ENCODE measurements at regions not wholly inside any gene's neighbourhood (a gene's known extent, or its start where the extent isn't known, plus 50 kb on each side); places are given as distances from the start of the nearest gene placed in this dataset.

DNA sequence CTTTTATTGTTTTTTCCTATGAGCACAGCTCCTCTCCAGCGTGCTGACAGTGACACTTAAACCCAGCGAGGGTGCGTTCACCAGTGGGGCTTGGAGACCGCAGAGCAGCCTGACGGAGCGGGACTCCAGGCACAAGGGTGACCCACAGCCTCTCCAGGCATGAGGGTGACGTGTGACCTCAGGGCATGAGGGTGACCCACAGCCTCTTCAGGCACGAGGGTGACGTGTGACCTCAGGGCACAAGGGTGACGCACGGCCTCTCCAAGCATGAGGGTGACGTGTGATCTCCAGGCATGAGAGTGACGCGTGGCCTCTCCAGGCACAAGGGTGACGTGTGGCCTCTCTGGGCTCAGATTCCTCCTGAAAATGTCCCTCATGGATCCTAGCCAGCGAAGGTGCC is 164.3 kb upstream of the TCERG1L start:
- Histone ChIP-seq H3K9me3 (no peaks in the 10 kb centered on the region), H3K27ac (no peak overlapping the region), H3K4me3 (no peak overlapping the region), H3K4me1 (no peaks in the 10 kb centered on the region), H3K4me2 (no peak overlapping the region)
- ChIA-PET POLR2A (no interaction called here), CTCF (no interaction called here)
- WGBS (ENCODE audit: missing lambda C conversion rate), result 48% methylated on average over 8 of the region's 16 CpGs
- ATAC-seq (no peak), FAIRE-seq (no peak), DNase-seq (ENCODE audit: low read depth in 1 of 2, low spot score in 1 of 2) (no peak)
- TF ChIP-seq CBX2 (IDR thresholded peaks at IDR 0.05; ENCODE audit: borderline replicate concordance, low read depth), result no peak
- no peak for TF ChIP-seq BHLHE40 (IDR thresholded peaks at IDR 0.05; ENCODE audit: low read depth, low read length)
- TF ChIP-seq, protein P1, sequence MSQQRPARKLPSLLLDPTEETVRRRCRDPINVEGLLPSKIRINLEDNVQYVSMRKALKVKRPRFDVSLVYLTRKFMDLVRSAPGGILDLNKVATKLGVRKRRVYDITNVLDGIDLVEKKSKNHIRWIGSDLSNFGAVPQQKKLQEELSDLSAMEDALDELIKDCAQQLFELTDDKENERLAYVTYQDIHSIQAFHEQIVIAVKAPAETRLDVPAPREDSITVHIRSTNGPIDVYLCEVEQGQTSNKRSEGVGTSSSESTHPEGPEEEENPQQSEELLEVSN (IDR thresholded peaks at IDR 0.05; ENCODE audit: borderline replicate concordance, low read depth), result no peak
- no peak for TF ChIP-seq KDM1A (IDR thresholded peaks at IDR 0.05; ENCODE audit: low read depth)
- no peak for TF ChIP-seq FOXS1 (CRISPR knock-in tag; IDR thresholded peaks at IDR 0.05)
- no peak for TF ChIP-seq PHF8 (IDR thresholded peaks at IDR 0.05; ENCODE audit: borderline replicate concordance, low read depth)
- no peak for TF ChIP-seq RNF2 (IDR thresholded peaks at IDR 0.05; ENCODE audit: borderline replicate concordance, low read depth)
- TF ChIP-seq MYC (IDR thresholded peaks at IDR 0.05; ENCODE audit: borderline replicate concordance, low read length), result no peak
- TF ChIP-seq NFE2L2 (conservative IDR thresholded peaks at IDR 0.05; ENCODE audit: low read length), result no peak
- no peak for TF ChIP-seq TFCP2L1 (CRISPR knock-in tag; IDR thresholded peaks at IDR 0.05)
- no peak for TF ChIP-seq RARB (CRISPR knock-in tag; IDR thresholded peaks at IDR 0.05)
- no peak for TF ChIP-seq JUN (IDR thresholded peaks at IDR 0.05)
- TF ChIP-seq EHMT2 (IDR thresholded peaks at IDR 0.05; ENCODE audit: low read depth), result no peak

DNA sequence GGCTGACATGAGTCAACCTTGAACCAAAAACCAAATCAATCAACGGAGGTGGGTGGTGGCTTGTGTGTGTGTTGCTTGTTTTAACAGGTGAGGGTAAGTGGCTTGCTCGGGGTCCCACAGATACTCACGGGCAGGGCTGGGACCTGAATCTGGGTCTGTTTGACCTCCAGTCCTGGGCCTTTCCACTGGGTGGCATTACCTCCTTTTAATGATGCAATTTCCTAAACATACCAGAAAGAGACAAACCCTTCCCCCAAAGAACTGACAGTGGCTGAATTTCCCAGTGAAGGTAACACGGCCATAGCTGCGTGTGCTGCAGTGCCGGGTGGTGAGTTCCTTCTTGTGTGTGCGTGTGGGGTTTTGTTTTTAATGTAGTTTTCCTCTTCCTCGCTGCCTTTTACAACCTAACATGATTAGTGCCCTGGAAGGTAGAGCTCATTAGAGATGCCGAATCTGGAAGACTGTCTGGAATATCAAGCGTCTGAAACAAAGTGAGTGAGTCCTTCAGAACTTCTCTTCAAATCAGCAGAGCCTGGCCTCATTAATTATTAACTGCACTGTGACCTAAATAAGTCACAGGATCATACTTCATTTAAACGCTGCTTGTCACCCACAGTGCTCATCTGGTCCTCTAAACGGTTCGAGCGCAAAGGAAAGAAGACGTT is 166.1 kb upstream of the TCERG1L start:
- DNase-seq (ENCODE audit: low read depth in 1 of 2, low spot score in 1 of 2), result peak in 1 of 2 experiments; percentile 6
- WGBS (ENCODE audit: missing lambda C conversion rate), result 20% methylated on average over 15 of the region's 15 CpGs
- Histone ChIP-seq H3K9me3 (no peaks in the 10 kb centered on the region; the same call in 2 of the 3 replicates), H3K4me3 (no peak overlapping the region), H3K27ac (no peak overlapping the region), H3K4me1 (no peaks in the 10 kb centered on the region), H3K4me2 (peak overlapping the region; percentile 19; the same call in 1 of the 3 replicates)
- ChIA-PET CTCF (no interaction called here), POLR2A (no interaction called here)
- ATAC-seq, result 0 out of 6 replicates have a peak, but pooled peaks of 1 of the 2 experiments have one; percentile 33
- FAIRE-seq, result no peak
- TF ChIP-seq RAD21 (conservative IDR thresholded peaks at IDR 0.05 in 1 of 2, IDR thresholded peaks at IDR 0.05 in 1 of 2), result 0 out of 5 replicates have a peak, but pooled peaks of 1 of the 2 experiments have one; percentile 9
- TF ChIP-seq RFX5 (IDR thresholded peaks at IDR 0.05), result no peak

DNA sequence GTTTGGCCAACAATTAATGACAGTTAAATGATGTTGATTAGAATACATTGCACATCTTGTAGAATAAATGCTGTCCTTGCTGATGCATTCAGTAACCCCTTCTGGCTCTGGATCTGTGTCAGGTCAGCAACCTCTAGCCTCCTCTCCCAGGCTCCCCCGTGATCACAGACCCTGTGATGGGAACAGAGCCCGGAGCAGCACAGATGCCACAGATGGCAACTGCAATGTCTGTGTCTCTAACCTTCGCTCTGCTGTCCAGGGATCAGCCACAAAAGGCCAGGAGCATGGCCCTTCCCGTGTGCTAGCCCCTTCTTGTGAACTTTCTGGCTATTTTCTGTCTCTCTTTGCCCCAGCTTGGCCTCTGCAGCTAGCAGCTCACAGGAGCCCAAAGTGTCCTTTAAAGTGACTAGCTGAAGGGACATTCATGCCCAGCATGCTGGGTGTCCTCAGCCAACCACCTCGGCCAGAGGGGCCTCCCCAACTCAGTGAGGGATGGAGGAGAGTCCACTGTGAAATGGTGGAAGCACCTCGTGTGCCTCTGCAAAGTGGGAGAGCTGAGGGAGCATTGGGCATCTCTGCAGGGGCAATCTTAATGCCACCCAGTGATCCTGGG is 167.0 kb upstream of the TCERG1L start:
- DNase-seq (ENCODE audit: low read depth in 1 of 2, low spot score in 1 of 2) (no peak), FAIRE-seq (no peak), ATAC-seq (no peak)
- TF ChIP-seq NR3C1 (IDR thresholded peaks at IDR 0.05) (no peak), RAD21 (conservative IDR thresholded peaks at IDR 0.05 in 1 of 2, IDR thresholded peaks at IDR 0.05 in 1 of 2) (no peak), RCOR1 (IDR thresholded peaks at IDR 0.05; ENCODE audit: low read depth, low read length) (no peak), EHMT2 (IDR thresholded peaks at IDR 0.05; ENCODE audit: low read depth) (no peak), POLR2A (IDR thresholded peaks at IDR 0.05; ENCODE audit: low read length) (no peak), FOXS1 (CRISPR knock-in tag; IDR thresholded peaks at IDR 0.05) (no peak), EHF (CRISPR knock-in tag; IDR thresholded peaks at IDR 0.05) (no peak), ZSCAN20 (CRISPR knock-in tag; IDR thresholded peaks at IDR 0.05) (no peak), EP300 (IDR thresholded peaks at IDR 0.05) (no peak), ZNF302 (CRISPR knock-in tag; IDR thresholded peaks at IDR 0.05) (no peak), POLR2AphosphoS2 (conservative IDR thresholded peaks at IDR 0.05; ENCODE audit: low read length) (no peak)
- TF ChIP-seq, protein P2, sequence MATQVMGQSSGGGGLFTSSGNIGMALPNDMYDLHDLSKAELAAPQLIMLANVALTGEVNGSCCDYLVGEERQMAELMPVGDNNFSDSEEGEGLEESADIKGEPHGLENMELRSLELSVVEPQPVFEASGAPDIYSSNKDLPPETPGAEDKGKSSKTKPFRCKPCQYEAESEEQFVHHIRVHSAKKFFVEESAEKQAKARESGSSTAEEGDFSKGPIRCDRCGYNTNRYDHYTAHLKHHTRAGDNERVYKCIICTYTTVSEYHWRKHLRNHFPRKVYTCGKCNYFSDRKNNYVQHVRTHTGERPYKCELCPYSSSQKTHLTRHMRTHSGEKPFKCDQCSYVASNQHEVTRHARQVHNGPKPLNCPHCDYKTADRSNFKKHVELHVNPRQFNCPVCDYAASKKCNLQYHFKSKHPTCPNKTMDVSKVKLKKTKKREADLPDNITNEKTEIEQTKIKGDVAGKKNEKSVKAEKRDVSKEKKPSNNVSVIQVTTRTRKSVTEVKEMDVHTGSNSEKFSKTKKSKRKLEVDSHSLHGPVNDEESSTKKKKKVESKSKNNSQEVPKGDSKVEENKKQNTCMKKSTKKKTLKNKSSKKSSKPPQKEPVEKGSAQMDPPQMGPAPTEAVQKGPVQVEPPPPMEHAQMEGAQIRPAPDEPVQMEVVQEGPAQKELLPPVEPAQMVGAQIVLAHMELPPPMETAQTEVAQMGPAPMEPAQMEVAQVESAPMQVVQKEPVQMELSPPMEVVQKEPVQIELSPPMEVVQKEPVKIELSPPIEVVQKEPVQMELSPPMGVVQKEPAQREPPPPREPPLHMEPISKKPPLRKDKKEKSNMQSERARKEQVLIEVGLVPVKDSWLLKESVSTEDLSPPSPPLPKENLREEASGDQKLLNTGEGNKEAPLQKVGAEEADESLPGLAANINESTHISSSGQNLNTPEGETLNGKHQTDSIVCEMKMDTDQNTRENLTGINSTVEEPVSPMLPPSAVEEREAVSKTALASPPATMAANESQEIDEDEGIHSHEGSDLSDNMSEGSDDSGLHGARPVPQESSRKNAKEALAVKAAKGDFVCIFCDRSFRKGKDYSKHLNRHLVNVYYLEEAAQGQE (IDR thresholded peaks at IDR 0.05), result no peak
- Histone ChIP-seq H3K4me2 (no peak overlapping the region), H3K9me3 (no peaks in the 10 kb centered on the region; the same call in 2 of the 3 replicates), H3K4me3 (no peak overlapping the region), H3K27ac (no peak overlapping the region), H3K4me1 (no peaks in the 10 kb centered on the region)
- CTCF ChIA-PET, result no interaction called here
- 5% methylated on average over 6 of the region's 6 CpGs for WGBS (ENCODE audit: missing lambda C conversion rate)
- POLR2A ChIA-PET, result no interaction called here
